ENCODE measurements at regions not wholly inside any gene's neighbourhood (a gene's known extent, or its start where the extent isn't known, plus 50 kb on each side); places are given as distances from the start of the nearest gene placed in this dataset.

DNA sequence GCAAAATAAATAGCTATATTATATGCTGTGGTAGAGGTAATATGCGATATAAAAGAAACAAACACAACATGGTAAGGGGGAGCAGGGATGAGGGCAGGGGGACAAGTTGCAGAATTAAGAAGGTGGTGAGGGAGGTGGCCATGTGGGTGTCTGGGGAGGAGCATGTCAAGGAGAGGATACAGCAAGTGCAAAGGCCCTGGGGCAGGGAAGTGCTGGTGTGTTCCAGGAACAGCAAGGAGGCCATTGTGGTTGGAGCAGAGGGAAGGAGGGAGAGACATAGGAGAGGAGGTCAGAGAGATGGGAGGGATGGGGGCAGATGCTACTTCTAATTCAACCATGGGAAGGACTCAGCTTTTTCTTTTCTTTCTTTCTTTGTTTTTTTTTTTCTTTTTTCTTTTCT is 161.2 kb upstream of the IGSF21 start:
- TF ChIP-seq POLR2A (IDR thresholded peaks at IDR 0.05; ENCODE audit: low read length) (no peak), GATA1 (IDR thresholded peaks at IDR 0.05; ENCODE audit: low read depth, low read length) (no peak)

Data from erythroblast (primary cell).